ACC112 (cell line): ENCODE measurements at regions not wholly inside any gene's neighbourhood (a gene's known extent, or its start where the extent isn't known, plus 50 kb on each side); places are given as distances from the start of the nearest gene placed in this dataset.

ENCODE experiments used
- H2AFZ ChIP-seq: fragments of 200-600 bp; sonication (generic); one replicate; pipeline ENCODE4 v1.6.0; 2017; ENCODE audit warnings: antibody characterized with exemption, low read length; ENCODE audit not compliant: unreplicated experiment
- H3K27ac ChIP-seq: fragments of 200-600 bp; sonication (generic); 2 replicates; pipeline ENCODE4 v1.5.1; 2014; ENCODE audit warnings: low read depth, mild to moderate bottlenecking, antibody characterized with exemption, low read length, moderate library complexity
- H3K27me3 ChIP-seq: fragments of 200-600 bp; sonication (generic); 2 replicates; pipeline ENCODE4 v1.6.1; 2014; ENCODE audit warnings: mild to moderate bottlenecking, antibody characterized with exemption, low read length, moderate library complexity, mixed read lengths; ENCODE audit not compliant: insufficient read depth
- H3K36me3 ChIP-seq: fragments of 200-600 bp; sonication (generic); 2 replicates; pipeline ENCODE4 v1.6.1; 2016; ENCODE audit warnings: mild to moderate bottlenecking, antibody characterized with exemption, low read length, moderate library complexity, mixed read lengths; ENCODE audit not compliant: insufficient read depth
- H3K4me1 ChIP-seq: fragments of 200-600 bp; sonication (generic); one replicate; pipeline ENCODE4 v1.6.1; 2016; ENCODE audit warnings: low read length, mixed read lengths; ENCODE audit not compliant: insufficient read depth, unreplicated experiment, control insufficient read depth
- H3K4me3 ChIP-seq: fragments of 200-600 bp; sonication (generic); 2 replicates; pipeline ENCODE4 v1.5.1; 2014; ENCODE audit warnings: mild to moderate bottlenecking, low read depth, low read length
- H3K79me2 ChIP-seq: fragments of 200-600 bp; sonication (generic); one replicate; pipeline ENCODE4 v1.6.0; 2016; ENCODE audit warnings: low read length; ENCODE audit not compliant: control insufficient read depth, unreplicated experiment, insufficient read depth

DNA sequence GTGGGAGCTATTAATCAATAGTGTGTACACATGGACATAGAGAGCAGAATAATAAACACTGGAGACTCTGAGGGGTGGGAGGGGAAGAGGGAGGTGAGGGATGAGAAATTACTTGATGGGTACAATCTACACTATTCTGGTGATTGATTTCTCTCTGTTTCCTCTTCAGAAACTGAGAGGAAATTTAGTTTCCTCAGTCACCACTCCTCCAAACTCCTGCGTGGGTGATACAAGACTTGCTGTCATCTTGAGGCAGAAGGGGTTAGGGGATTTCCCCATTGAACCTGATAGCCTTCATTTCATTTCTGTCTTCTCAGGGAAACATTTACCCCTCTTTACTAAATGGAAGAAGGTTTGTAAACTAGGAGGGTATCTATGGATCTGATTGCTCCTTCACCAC lies 84.3 kb upstream of the ESR1 start:
- no peaks in the 10 kb centered on the region for H3K27me3 ChIP-seq
- peaks cover 4% of the 10 kb centered on the region for H3K4me1 ChIP-seq
- no peak overlapping the region for H3K27ac ChIP-seq
- H3K4me3 ChIP-seq, result no peak overlapping the region
- no peaks in the 10 kb centered on the region for H3K36me3 ChIP-seq
- no peak overlapping the region for H2AFZ ChIP-seq
- H3K79me2 ChIP-seq, result no peaks in the 10 kb centered on the region

DNA sequence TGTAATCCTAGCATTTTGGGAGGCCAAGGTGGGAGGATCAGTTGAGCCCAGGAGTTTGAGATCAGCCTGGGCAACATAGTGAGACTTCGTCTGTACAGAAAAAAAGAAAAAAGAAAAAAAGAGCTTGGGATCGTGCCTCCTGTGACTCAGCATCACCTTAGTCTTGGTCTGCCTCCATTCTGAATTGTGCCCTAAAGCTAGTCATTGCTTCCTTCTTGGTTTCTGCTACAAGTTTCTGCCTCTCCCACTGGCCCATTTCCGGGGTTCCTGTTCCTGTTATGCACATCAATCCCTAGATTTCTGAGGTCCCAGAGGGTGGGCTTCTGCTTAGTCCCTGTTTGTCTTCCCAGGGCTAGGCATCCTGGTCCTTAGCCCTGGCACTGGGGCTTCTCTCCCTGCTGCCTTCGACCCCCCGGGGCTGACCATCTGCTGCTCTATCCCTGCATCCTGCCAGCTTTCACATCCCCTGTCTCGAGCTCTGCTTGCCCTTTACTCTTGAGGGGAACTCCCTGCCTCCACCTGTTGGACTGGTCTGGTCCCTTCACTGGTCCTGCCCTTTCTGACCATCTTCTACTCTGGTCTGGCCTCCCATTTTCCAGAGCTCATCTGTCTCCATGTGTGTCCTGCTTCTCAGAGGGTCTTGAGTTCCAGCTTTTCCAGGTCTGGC lies 77.5 kb upstream of the ESR1 start:
- H3K27me3 ChIP-seq, result no peaks in the 10 kb centered on the region
- no peak overlapping the region for H3K27ac ChIP-seq
- no peaks in the 10 kb centered on the region for H3K4me1 ChIP-seq
- no peaks in the 10 kb centered on the region for H3K36me3 ChIP-seq
- H3K79me2 ChIP-seq, result no peaks in the 10 kb centered on the region
- no peak overlapping the region for H2AFZ ChIP-seq
- H3K4me3 ChIP-seq, result no peak overlapping the region

GRCh38 chr6:151730496-151730870 lies 77.0 kb upstream of the ESR1 start:
- H3K36me3 ChIP-seq, result no peaks in the 10 kb centered on the region
- no peaks in the 10 kb centered on the region for H3K79me2 ChIP-seq
- no peaks in the 10 kb centered on the region for H3K4me1 ChIP-seq
- H3K4me3 ChIP-seq, result no peak overlapping the region
- no peak overlapping the region for H2AFZ ChIP-seq
- no peak overlapping the region for H3K27ac ChIP-seq
- H3K27me3 ChIP-seq, result no peaks in the 10 kb centered on the region

GRCh38 chr6:151731313-151731712 lies 76.2 kb upstream of the ESR1 start:
- H3K79me2 ChIP-seq, result no peaks in the 10 kb centered on the region
- H3K27ac ChIP-seq, result no peak overlapping the region
- no peak overlapping the region for H2AFZ ChIP-seq
- H3K27me3 ChIP-seq, result no peaks in the 10 kb centered on the region
- no peaks in the 10 kb centered on the region for H3K36me3 ChIP-seq
- no peaks in the 10 kb centered on the region for H3K4me1 ChIP-seq
- 0 out of 2 replicates have a peak overlapping the region, but pooled peaks have one; percentile 9 for H3K4me3 ChIP-seq

DNA sequence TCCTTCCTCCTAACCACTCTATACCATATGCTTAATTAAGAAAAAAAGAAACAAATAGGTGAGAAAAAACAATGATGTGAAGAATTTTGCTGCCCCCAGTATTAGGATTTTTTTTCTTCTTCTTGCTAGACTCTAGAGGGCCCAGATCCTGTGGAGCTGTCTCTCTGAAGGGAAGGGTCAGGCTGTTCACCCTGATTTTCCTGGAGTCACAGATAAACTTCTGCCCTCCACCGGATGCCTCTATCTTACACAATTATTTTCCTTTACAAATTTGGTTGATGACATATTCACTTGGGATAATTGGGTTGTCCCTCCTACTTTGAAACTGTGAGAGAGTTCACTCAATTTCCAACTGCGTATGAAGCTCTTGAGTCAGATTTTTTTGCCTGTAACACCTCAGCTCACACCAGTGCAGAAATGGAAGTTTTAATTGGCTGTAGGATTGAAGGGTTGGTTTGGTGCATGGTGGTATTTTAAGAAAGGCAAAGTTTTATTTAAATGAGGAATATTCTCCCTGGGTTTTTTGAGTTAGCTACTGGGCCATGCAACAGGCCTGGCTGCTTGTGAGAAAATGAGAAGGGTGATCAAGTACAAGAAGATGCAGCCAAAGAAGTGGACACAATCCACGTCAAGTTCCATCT lies 73.7 kb upstream of the ESR1 start:
- Histone ChIP-seq H3K4me3 (no peak overlapping the region), H3K27ac (no peak overlapping the region), H2AFZ (no peak overlapping the region), H3K4me1 (no peaks in the 10 kb centered on the region), H3K36me3 (no peaks in the 10 kb centered on the region), H3K27me3 (no peaks in the 10 kb centered on the region), H3K79me2 (no peaks in the 10 kb centered on the region)

DNA sequence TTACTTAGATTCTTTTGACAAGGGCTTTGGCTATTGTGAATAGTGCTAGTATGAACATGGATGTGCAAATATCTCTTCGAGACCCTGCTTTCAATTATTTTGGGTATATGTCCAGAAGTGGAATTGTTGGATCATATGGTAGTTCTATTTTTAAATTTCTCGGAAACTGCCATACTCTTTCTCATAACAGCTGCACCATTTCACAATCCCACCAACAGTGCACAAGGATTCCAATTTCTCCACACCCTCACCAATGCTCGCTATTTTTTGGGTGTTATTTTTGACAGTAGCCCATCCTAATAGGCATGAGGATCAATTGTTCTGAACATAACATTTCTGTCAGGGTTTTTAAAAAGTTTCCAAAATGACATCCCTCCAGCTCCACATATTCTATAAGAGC lies 69.2 kb upstream of the ESR1 start:
- H3K27me3 ChIP-seq, result no peaks in the 10 kb centered on the region
- H2AFZ ChIP-seq, result no peak overlapping the region
- no peak overlapping the region for H3K27ac ChIP-seq
- H3K4me1 ChIP-seq, result no peaks in the 10 kb centered on the region
- H3K4me3 ChIP-seq, result no peak overlapping the region
- H3K36me3 ChIP-seq, result no peaks in the 10 kb centered on the region
- no peaks in the 10 kb centered on the region for H3K79me2 ChIP-seq

- H3K27me3 ChIP-seq, result no peaks in the 10 kb centered on the region
- no peaks in the 10 kb centered on the region for H3K36me3 ChIP-seq
- H2AFZ ChIP-seq, result no peak overlapping the region
- H3K79me2 ChIP-seq, result no peaks in the 10 kb centered on the region
- H3K4me3 ChIP-seq, result no peak overlapping the region
- no peak overlapping the region for H3K27ac ChIP-seq
- H3K4me1 ChIP-seq, result no peaks in the 10 kb centered on the region
Measured at GRCh38 chr6:151738960-151739359, 68.5 kb upstream of the ESR1 start.

GRCh38 chr6:151740820-151741219 lies 66.7 kb upstream of the ESR1 start:
- no peak overlapping the region for H3K4me3 ChIP-seq
- H3K27me3 ChIP-seq, result no peaks in the 10 kb centered on the region
- H3K27ac ChIP-seq, result no peak overlapping the region
- no peak overlapping the region for H2AFZ ChIP-seq
- H3K79me2 ChIP-seq, result no peaks in the 10 kb centered on the region
- no peaks in the 10 kb centered on the region for H3K36me3 ChIP-seq
- H3K4me1 ChIP-seq, result no peaks in the 10 kb centered on the region

- Histone ChIP-seq H3K4me1 (peaks cover 20% of the 10 kb centered on the region), H3K79me2 (no peaks in the 10 kb centered on the region), H3K27ac (no peak overlapping the region), H2AFZ (no peak overlapping the region), H3K27me3 (no peaks in the 10 kb centered on the region), H3K36me3 (no peaks in the 10 kb centered on the region), H3K4me3 (no peak overlapping the region)
Measured at GRCh38 chr6:151747896-151748295, 59.6 kb upstream of the ESR1 start.

GRCh38 chr6:151749341-151749740 lies 58.1 kb upstream of the ESR1 start:
- H2AFZ ChIP-seq, result no peak overlapping the region
- H3K27ac ChIP-seq, result no peak overlapping the region
- H3K36me3 ChIP-seq, result no peaks in the 10 kb centered on the region
- peaks cover 20% of the 10 kb centered on the region for H3K4me1 ChIP-seq
- no peaks in the 10 kb centered on the region for H3K79me2 ChIP-seq
- H3K4me3 ChIP-seq, result no peak overlapping the region
- no peaks in the 10 kb centered on the region for H3K27me3 ChIP-seq

DNA sequence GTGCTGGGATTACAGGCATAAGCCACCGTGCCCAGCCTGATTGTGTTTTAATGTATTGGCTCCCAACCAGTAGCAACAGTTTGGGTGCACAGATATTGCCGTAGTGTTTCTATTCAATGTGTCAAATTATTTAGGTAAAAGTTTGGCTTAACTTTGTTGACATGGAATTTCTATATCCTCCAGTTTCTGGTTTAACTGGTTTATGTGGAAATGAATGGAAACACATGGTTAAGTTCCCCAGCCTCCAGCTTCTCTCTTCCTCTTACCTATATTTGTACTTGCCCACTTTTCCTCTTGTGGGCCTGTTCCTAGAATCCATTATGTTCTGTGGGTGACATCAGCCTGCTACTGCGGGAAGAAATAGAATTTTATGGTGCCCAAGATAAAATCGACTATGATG lies 53.9 kb upstream of the ESR1 start:
- no peak overlapping the region for H3K27ac ChIP-seq
- H3K4me3 ChIP-seq, result no peak overlapping the region
- H3K36me3 ChIP-seq, result no peaks in the 10 kb centered on the region
- H3K27me3 ChIP-seq, result no peaks in the 10 kb centered on the region
- H3K79me2 ChIP-seq, result no peaks in the 10 kb centered on the region
- no peaks in the 10 kb centered on the region for H3K4me1 ChIP-seq
- no peak overlapping the region for H2AFZ ChIP-seq
